Dermis blood vessel endothelial cell (primary cell): ENCODE measurements at regions not wholly inside any gene's neighbourhood (a gene's known extent, or its start where the extent isn't known, plus 50 kb on each side); places are given as distances from the start of the nearest gene placed in this dataset.

Experiments used
- DNase-seq: peaks from one replicate; pipeline ENCODE4 v3.0.0; 2010

- DNase-seq = no peak
Measured at GRCh38 chr2:37868866-37869265, 56.2 kb upstream of the RMDN2 start.

GRCh38 chr2:37869304-37869703 lies 55.8 kb upstream of the RMDN2 start:
- no peak for DNase-seq

GRCh38 chr2:37869771-37870170 lies 55.3 kb upstream of the RMDN2 start:
- DNase-seq = no peak

DNA sequence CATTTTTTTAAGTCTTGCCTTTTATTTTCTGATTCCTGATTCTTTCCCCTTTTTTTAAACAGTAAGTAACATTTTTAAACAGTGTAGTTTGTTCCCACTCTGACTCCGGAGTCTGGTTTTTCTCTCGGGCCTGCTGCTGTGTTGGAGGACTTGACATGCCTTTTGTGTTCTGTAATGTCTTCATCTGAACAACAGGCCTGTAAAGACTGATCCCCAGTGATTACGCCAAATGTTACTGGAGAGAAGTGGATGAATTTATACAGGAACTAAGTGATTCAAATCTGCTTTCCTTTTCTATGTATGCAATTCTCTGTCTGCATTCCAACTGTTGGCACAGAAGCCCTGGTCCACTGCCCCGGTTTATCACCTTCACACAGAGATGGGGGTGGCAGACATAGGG lies 54.3 kb upstream of the RMDN2 start:
- peak; percentile 28 for DNase-seq

- peak; percentile 36 for DNase-seq
Measured at GRCh38 chr2:37871456-37872191, 53.5 kb upstream of the RMDN2 start.

- DNase-seq = no peak
Measured at GRCh38 chr2:37872192-37872750, 52.8 kb upstream of the RMDN2 start.

DNA sequence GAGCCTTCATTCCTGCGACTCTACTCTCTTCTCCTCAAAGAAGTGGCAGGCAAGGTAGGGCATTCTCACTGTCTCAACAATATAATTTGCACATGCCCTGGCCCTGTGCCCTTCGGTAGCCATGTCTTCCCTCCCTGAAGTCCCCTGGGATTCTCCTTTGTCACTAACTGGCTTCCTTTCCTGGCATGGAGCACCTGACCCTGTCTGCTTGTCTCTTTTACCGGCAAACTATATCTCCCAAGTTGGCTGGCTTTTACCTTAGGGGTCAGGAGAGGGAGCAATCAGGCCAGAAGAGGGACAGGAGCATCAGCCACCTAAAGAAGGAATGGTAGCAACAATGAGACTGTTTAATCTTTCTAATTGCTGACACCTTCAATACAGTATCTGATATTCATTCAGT lies 51.9 kb upstream of the RMDN2 start:
- no peak for DNase-seq

- no peak for DNase-seq
Measured at GRCh38 chr2:37873749-37874330, 51.2 kb upstream of the RMDN2 start.

- DNase-seq = no peak
Measured at GRCh38 chr2:37874470-37874869, 50.6 kb upstream of the RMDN2 start.
